ENCODE measurements at regions not wholly inside any gene's neighbourhood (a gene's known extent, or its start where the extent isn't known, plus 50 kb on each side); places are given as distances from the start of the nearest gene placed in this dataset.

DNA sequence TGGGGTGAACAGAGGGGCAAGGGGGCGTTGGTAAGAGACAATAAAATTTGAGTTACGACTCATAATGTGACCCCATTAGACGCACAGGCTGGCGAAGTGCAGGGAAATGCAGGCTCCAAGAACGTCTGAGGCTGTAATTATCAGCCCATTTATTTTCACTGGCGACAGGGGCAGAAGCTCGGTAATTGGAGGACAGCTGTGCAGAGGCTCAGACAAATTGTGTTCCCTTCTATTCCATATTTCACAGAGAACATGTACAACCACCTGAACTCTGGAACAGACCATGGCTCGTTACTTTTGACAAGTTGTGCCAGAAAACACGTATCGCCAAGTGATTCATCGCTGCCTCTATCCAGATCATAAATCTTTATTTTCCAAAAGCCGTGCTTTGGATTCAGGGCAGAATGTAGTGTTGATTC is 137.3 kb upstream of the FRMD4A start:
- DNase-seq (ENCODE audit: low spot score): no peak

DNA sequence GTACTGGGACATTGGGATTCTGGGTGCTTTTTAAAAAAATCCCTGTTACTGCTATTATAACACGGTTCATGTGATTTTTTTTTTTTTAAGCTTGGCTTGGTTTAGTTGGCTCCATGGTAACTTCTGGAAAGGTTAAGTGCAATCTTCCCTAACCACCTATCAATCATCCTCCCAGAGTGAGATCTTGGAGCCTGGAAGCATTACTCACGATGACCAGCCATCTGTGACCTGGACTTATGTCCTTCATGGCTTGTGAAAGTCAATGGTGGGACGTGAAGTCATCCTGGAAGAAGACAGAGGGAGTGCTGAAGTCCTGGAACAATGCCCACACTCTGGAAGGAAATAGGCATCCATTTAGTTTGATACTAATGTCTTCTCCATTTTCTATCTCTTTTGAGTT is 135.5 kb upstream of the FRMD4A start:
- DNase-seq (ENCODE audit: low spot score): no peak

GRCh38 chr10:14460447-14460846 is 129.7 kb upstream of the FRMD4A start:
- no peak for DNase-seq (ENCODE audit: low spot score)

- DNase-seq (ENCODE audit: low spot score): no peak
These were observed 128.9 kb upstream of the FRMD4A start for GRCh38 chr10:14459665-14460064.

GRCh38 chr10:14456870-14457266 is 126.1 kb upstream of the FRMD4A start:
- no peak for DNase-seq (ENCODE audit: low spot score)

DNA sequence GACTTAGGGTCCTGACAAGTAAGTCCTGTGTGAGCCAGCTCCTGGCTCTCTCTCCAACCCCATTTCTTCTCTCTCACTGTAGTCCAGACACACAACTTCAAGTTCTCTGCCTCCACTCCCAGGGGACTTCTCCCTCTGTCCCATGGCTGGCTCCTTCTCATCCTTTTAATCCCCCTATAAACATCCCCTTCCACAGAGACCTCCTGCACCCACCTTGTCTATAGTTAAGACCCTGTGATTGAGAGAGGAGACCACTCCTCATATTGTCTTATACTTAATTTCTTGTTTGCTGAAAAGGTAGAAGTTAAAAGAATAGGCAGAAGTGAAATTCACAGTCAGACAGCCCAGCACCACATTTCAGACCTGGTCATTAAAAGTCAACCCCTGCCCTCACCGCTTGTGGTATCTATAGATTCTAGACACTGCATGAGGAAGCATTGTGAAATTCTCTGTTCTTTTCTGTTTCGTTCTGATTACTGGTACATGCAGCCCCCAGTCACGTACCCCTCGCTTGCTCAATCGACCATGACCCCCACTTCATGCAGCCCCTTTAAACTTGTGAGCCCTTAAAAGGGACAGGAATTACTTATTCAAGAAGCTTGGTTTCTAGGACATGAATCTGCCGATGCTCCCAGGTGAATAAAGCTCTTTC is 125.6 kb upstream of the FRMD4A start:
- no peak for DNase-seq (ENCODE audit: low spot score)

- DNase-seq (ENCODE audit: low spot score): no peak
These were observed 123.9 kb upstream of the FRMD4A start for GRCh38 chr10:14454629-14455028.

DNA sequence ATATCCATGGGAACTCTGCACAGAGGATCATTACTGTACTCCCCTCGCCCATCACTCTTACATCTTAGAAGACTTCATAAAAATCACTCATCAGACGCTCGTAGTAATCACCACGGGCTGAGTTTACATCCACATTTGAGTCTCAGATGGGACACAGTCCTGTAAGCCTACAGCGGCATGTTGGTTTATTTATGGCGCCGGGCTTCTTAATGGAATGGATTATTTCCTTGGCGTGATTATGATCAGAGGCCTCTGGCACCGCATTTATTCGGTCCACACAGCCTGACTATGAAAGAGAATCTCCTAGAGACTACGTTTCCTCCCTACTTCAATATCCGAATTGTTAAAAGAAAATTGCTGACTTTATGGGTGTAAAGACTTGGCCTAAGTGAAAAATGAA is 123.5 kb upstream of the FRMD4A start:
- no peak for DNase-seq (ENCODE audit: low spot score)

DNA sequence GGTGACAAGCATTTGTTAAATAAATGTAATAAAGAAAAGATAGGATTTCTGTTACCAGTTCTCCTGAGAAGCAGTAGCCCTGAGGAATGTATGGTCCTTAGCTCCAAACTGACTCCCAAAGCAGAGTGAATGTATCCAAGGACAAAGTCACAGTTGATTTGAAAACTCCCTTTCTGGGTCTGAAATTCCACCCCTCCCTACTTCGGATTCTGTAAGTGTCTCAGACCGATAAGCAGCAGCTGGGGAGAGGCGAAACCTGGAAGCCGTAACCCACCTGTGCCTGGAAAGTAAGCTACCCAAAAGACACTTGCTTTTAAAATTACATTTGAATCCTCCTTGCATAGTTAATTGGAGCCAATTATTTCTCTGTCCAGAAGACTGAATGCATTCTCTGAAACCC is 122.9 kb upstream of the FRMD4A start:
- no peak for DNase-seq (ENCODE audit: low spot score)

- DNase-seq (ENCODE audit: low spot score): no peak
These were observed 120.6 kb upstream of the FRMD4A start for GRCh38 chr10:14451341-14451740.

DNA sequence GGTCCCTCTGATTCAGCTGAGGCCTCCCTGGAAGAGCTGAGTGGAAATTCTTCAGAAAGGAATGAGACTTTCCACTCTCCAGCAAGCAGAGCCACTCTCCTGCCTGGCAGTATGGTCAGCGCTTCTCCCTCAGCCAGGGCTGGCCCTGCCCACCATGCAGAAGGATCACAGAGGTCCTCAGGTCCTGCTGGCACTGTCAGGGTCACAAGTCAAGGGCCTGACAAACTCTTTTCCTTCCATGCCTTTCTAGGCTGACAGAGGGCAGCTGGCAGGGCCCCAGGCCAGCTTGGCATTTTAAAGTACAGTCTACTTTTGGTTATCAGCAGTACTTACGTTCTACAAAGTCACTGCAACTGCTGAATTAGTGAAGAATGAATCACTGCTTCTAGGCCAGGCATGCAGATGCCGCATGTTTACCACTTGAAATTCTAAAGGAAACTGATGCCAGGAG is 119.3 kb upstream of the FRMD4A start:
- peak; percentile 46 for DNase-seq (ENCODE audit: low spot score)

GRCh38 chr10:14449293-14449815 is 118.6 kb upstream of the FRMD4A start:
- DNase-seq (ENCODE audit: low spot score): no peak

DNA sequence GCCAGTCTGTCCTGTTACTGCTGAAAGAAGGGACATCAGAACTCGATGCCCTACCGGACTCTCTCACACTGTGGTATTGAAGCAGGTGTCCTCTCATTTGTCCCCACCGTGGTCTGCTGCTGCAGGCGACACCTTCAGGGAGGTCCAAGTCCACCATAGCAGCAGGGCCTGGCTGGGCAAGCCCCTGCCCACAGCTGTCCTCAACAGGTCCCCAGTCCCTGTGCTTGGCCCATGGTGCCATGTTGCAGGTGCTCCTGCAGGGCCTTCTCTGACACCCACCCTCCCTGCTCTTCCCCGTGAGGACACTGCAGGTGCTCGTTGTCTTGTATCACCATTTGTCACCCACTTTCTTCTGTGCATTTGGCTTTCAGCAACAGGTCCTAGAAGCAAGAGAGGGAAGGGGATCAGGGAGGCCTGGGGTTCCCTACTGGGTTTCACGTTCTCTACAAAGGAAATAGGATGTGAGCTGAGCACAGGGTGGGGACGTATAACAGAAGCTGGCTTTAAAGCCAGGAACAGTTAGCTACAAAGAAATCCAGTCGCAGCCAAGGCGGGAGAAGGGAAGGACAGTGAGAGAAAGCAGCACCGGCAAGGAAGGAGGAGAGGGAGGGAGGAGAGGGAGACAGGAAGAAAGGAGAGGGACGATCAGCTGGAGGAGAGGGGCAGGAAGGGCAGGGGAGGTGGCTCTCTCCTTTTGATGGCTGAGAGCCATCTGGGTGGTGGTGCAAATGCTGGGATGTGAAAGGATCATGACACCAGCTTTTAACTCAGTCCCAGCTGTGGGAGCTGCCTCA is 117.7 kb upstream of the FRMD4A start:
- DNase-seq (ENCODE audit: low spot score): peak; percentile 10

DNA sequence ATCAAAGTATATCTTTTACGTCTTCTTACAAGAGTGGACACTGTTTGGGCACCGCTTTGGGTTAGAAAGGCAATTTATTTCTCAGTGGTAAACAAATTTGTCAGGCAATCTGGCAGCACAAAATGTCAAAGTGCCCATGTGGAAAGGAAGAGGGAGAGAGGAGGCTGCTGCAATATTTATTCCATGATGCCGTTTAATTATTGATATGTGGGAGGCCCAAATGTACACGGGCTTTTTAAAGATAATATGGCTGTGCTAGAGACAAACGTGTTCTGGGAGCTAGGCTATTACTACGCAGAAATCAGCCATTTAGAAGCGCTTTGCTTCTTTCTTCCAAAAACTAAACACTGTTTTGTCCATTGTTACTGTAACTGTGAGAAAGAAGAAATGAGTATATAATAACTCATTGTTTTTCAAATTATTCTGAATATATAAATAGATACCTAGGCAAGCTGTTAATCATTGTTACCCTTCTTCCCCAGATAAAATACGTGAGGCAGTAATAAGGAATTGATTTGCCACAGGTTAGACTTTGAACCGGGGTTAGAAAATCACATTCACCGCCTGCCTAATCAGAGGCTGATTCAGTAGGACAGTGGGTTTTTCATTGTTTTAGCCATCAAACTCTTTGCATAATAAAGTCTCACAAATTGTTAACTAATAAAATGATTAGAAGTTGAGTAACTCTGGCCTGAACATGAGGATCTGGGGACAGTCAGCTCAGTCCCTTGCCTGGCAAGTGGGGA is 116.5 kb upstream of the FRMD4A start:
- DNase-seq (ENCODE audit: low spot score): peak; percentile 54

DNA sequence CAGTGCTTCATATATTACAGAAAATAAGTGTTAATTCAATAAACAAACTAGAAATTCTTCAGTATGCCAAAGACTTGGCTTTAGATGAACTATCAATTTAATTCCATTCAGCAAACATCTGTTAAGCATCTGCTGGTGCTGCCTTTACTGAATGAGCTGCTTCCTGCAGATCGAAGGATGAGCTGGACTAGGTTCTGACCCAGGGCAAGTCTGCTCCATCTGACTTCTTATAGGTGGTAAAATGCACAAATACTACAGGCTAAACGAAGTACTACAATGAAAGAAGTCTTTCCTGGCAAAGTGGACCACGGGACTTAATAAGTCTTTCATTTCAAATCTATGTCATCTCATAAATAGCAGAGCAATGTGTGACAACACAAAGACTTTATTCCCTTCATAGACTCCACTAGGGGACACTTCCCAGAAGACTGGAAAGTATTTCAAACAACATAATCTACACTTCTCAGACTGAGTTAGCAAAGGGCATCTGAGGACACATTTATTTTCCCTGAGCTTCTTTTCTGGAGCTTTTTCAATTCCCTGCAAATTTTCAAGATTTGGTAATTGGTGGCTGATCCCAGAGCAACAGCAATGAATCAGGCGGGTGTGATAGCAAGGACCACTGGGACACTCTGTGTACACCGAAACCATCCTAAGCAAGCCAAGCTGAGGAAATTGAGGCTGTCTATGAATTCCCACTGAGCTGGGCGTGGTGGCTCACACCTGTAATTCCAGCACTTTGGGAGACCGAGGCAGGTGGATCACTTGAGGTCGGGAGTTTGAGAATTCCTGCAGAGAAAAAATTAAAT is 108.9 kb upstream of the FRMD4A start:
- DNase-seq (ENCODE audit: low spot score): no peak

GRCh38 chr10:14438576-14438975 is 107.9 kb upstream of the FRMD4A start:
- no peak for DNase-seq (ENCODE audit: low spot score)

GRCh38 chr10:14438057-14438456 is 107.3 kb upstream of the FRMD4A start:
- DNase-seq (ENCODE audit: low spot score): no peak

DNA sequence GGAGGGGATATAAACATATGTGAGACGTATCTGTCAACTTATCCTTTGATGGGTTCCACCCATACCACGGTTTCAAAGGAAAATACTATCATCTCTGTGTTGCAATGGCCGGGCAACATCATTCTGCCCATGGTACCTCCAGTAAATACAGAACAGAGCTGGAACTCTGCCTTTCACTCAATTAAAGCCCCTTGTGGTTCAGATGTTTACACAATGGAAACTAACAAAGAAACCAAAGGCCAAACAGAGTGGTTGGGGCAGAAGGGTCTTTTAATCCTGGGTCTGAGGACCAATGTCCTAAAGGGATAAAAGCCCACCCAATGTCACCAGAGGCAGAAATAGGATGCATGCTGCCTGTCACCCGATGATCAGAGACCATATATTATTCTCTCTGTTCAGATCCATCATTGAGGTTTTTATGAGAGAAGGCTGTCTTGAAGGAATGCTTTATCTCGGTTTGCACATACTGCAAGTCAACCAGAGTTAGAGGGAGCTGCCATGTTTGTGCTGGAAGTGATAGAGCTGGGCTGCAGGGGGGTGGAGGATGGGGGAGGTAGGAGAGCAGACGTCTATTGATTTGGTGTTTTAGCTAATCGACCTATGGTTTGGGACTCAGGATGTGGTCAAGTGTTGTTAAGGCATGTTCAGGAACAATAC is 105.4 kb upstream of the FRMD4A start:
- DNase-seq (ENCODE audit: low spot score): no peak

- no peak for DNase-seq (ENCODE audit: low spot score)
These were observed 102.4 kb upstream of the FRMD4A start for GRCh38 chr10:14433147-14433546.

GRCh38 chr10:14431868-14432267 is 101.1 kb upstream of the FRMD4A start:
- no peak for DNase-seq (ENCODE audit: low spot score)
